ENCODE measurements at regions not wholly inside any gene's neighbourhood (a gene's known extent, or its start where the extent isn't known, plus 50 kb on each side); places are given as distances from the start of the nearest gene placed in this dataset.

- H3K4me1 ChIP-seq (ENCODE audit: control insufficient read depth, insufficient read depth, low read length): no peaks in the 10 kb centered on the region
- no peak overlapping the region for H3K27ac ChIP-seq (ENCODE audit: low read depth, low read length)
- no peaks in the 10 kb centered on the region for H3K36me3 ChIP-seq (ENCODE audit: control insufficient read depth, insufficient read depth, low read length)
- H3K4me3 ChIP-seq (ENCODE audit: low read depth, low read length): no peak overlapping the region
- WGBS (ENCODE audit: insufficient coverage): no CpG with 5 or more reads among the region's 1 CpG
- H3K9me3 ChIP-seq (ENCODE audit: control insufficient read depth, insufficient read depth, low read length): no peaks in the 10 kb centered on the region
- DNase-seq (ENCODE audit: low read depth in 4 of 6, low spot score in 6 of 6): no peak
- no peaks in the 10 kb centered on the region for H3K27me3 ChIP-seq (ENCODE audit: control insufficient read depth, insufficient read depth, low read length)
These were observed 1050.6 kb downstream of the GRM8 start for GRCh38 chr7:126202177-126202576.

- H3K27ac ChIP-seq (ENCODE audit: low read depth, low read length): no peak overlapping the region
- no peaks in the 10 kb centered on the region for H3K9me3 ChIP-seq (ENCODE audit: control insufficient read depth, insufficient read depth, low read length)
- no peaks in the 10 kb centered on the region for H3K4me1 ChIP-seq (ENCODE audit: control insufficient read depth, insufficient read depth, low read length)
- no peak for DNase-seq (ENCODE audit: low read depth in 4 of 6, low spot score in 6 of 6)
- no peaks in the 10 kb centered on the region for H3K36me3 ChIP-seq (ENCODE audit: control insufficient read depth, insufficient read depth, low read length)
- no peak overlapping the region for H3K4me3 ChIP-seq (ENCODE audit: low read depth, low read length)
- 63% methylated on average over 6 of the region's 7 CpGs for WGBS (ENCODE audit: insufficient coverage)
- H3K27me3 ChIP-seq (ENCODE audit: control insufficient read depth, insufficient read depth, low read length): no peaks in the 10 kb centered on the region
These were observed 1066.7 kb downstream of the GRM8 start for GRCh38 chr7:126185959-126186580.

GRCh38 chr7:126179916-126180315 is 1072.8 kb downstream of the GRM8 start:
- Histone ChIP-seq H3K4me1 (ENCODE audit: control insufficient read depth, insufficient read depth, low read length) (no peaks in the 10 kb centered on the region), H3K9me3 (ENCODE audit: control insufficient read depth, insufficient read depth, low read length) (peaks cover 3% of the 10 kb centered on the region), H3K27ac (ENCODE audit: low read depth, low read length) (no peak overlapping the region), H3K27me3 (ENCODE audit: control insufficient read depth, insufficient read depth, low read length) (no peaks in the 10 kb centered on the region), H3K36me3 (ENCODE audit: control insufficient read depth, insufficient read depth, low read length) (no peaks in the 10 kb centered on the region), H3K4me3 (ENCODE audit: low read depth, low read length) (no peak overlapping the region)
- DNase-seq (ENCODE audit: low read depth in 4 of 6, low spot score in 6 of 6): no peak

GRCh38 chr7:126178865-126179264 is 1073.9 kb downstream of the GRM8 start:
- Histone ChIP-seq H3K4me3 (ENCODE audit: low read depth, low read length) (no peak overlapping the region), H3K9me3 (ENCODE audit: control insufficient read depth, insufficient read depth, low read length) (peaks cover 3% of the 10 kb centered on the region), H3K27ac (ENCODE audit: low read depth, low read length) (no peak overlapping the region), H3K4me1 (ENCODE audit: control insufficient read depth, insufficient read depth, low read length) (no peaks in the 10 kb centered on the region), H3K36me3 (ENCODE audit: control insufficient read depth, insufficient read depth, low read length) (no peaks in the 10 kb centered on the region), H3K27me3 (ENCODE audit: control insufficient read depth, insufficient read depth, low read length) (no peaks in the 10 kb centered on the region)
- no peak for DNase-seq (ENCODE audit: low read depth in 4 of 6, low spot score in 6 of 6)

GRCh38 chr7:126177782-126178181 is 1075.0 kb downstream of the GRM8 start:
- no CpG with 5 or more reads among the region's 1 CpG for WGBS (ENCODE audit: insufficient coverage)
- no peaks in the 10 kb centered on the region for H3K4me1 ChIP-seq (ENCODE audit: control insufficient read depth, insufficient read depth, low read length)
- H3K36me3 ChIP-seq (ENCODE audit: control insufficient read depth, insufficient read depth, low read length): no peaks in the 10 kb centered on the region

GRCh38 chr7:126166645-126167044 is 1086.1 kb downstream of the GRM8 start:
- H3K36me3 ChIP-seq (ENCODE audit: control insufficient read depth, insufficient read depth, low read length): no peaks in the 10 kb centered on the region
- no peaks in the 10 kb centered on the region for H3K9me3 ChIP-seq (ENCODE audit: control insufficient read depth, insufficient read depth, low read length)
- no peaks in the 10 kb centered on the region for H3K4me1 ChIP-seq (ENCODE audit: control insufficient read depth, insufficient read depth, low read length)
- H3K27ac ChIP-seq (ENCODE audit: low read depth, low read length): no peak overlapping the region
- no peak overlapping the region for H3K4me3 ChIP-seq (ENCODE audit: low read depth, low read length)
- DNase-seq (ENCODE audit: low read depth in 4 of 6, low spot score in 6 of 6): no peak
- no CpG with 5 or more reads among the region's 2 CpGs for WGBS (ENCODE audit: insufficient coverage)
- no peaks in the 10 kb centered on the region for H3K27me3 ChIP-seq (ENCODE audit: control insufficient read depth, insufficient read depth, low read length)

More at GRCh38 chr7:126177782-126178181, 1075.0 kb downstream of the GRM8 start:
- Histone ChIP-seq H3K27ac (ENCODE audit: low read depth, low read length) (no peak overlapping the region), H3K4me3 (ENCODE audit: low read depth, low read length) (no peak overlapping the region), H3K9me3 (ENCODE audit: control insufficient read depth, insufficient read depth, low read length) (peaks cover 3% of the 10 kb centered on the region), H3K27me3 (ENCODE audit: control insufficient read depth, insufficient read depth, low read length) (no peaks in the 10 kb centered on the region)
- DNase-seq (ENCODE audit: low read depth in 4 of 6, low spot score in 6 of 6): no peak

- Histone ChIP-seq H3K27me3 (ENCODE audit: control insufficient read depth, insufficient read depth, low read length) (no peaks in the 10 kb centered on the region), H3K4me3 (ENCODE audit: low read depth, low read length) (no peak overlapping the region), H3K4me1 (ENCODE audit: control insufficient read depth, insufficient read depth, low read length) (no peaks in the 10 kb centered on the region), H3K36me3 (ENCODE audit: control insufficient read depth, insufficient read depth, low read length) (no peaks in the 10 kb centered on the region), H3K27ac (ENCODE audit: low read depth, low read length) (no peak overlapping the region), H3K9me3 (ENCODE audit: control insufficient read depth, insufficient read depth, low read length) (peaks cover 3% of the 10 kb centered on the region)
- no CpG with 5 or more reads among the region's 1 CpG for WGBS (ENCODE audit: insufficient coverage)
- no peak for DNase-seq (ENCODE audit: low read depth in 4 of 6, low spot score in 6 of 6)
These were observed 1089.1 kb downstream of the GRM8 start for GRCh38 chr7:126163647-126164046.

GRCh38 chr7:126157391-126157790 is 1095.3 kb downstream of the GRM8 start:
- peak in 2 of 6 donors; percentile 14 to 75 for DNase-seq (ENCODE audit: low read depth in 4 of 6, low spot score in 6 of 6)
- no peak overlapping the region for H3K27ac ChIP-seq (ENCODE audit: low read depth, low read length)
- no CpG with 5 or more reads among the region's 2 CpGs for WGBS (ENCODE audit: insufficient coverage)
- H3K4me3 ChIP-seq (ENCODE audit: low read depth, low read length): no peak overlapping the region
- no peaks in the 10 kb centered on the region for H3K27me3 ChIP-seq (ENCODE audit: control insufficient read depth, insufficient read depth, low read length)
- H3K4me1 ChIP-seq (ENCODE audit: control insufficient read depth, insufficient read depth, low read length): no peaks in the 10 kb centered on the region
- H3K9me3 ChIP-seq (ENCODE audit: control insufficient read depth, insufficient read depth, low read length): peaks cover 3% of the 10 kb centered on the region
- no peaks in the 10 kb centered on the region for H3K36me3 ChIP-seq (ENCODE audit: control insufficient read depth, insufficient read depth, low read length)

GRCh38 chr7:126150278-126150958 is 1102.3 kb downstream of the GRM8 start:
- 83% methylated on average over 1 of the region's 2 CpGs for WGBS (ENCODE audit: insufficient coverage)

GRCh38 chr7:126140858-126141466 is 1111.8 kb downstream of the GRM8 start:
- Histone ChIP-seq H3K4me3 (ENCODE audit: low read depth, low read length) (no peak overlapping the region), H3K9me3 (ENCODE audit: control insufficient read depth, insufficient read depth, low read length) (no peaks in the 10 kb centered on the region), H3K27ac (ENCODE audit: low read depth, low read length) (no peak overlapping the region), H3K36me3 (ENCODE audit: control insufficient read depth, insufficient read depth, low read length) (no peaks in the 10 kb centered on the region), H3K4me1 (ENCODE audit: control insufficient read depth, insufficient read depth, low read length) (no peaks in the 10 kb centered on the region), H3K27me3 (ENCODE audit: control insufficient read depth, insufficient read depth, low read length) (no peaks in the 10 kb centered on the region)
- peak in 1 of 6 donors; percentile 88 for DNase-seq (ENCODE audit: low read depth in 4 of 6, low spot score in 6 of 6)

More at GRCh38 chr7:126150278-126150958, 1102.3 kb downstream of the GRM8 start:
- Histone ChIP-seq H3K9me3 (ENCODE audit: control insufficient read depth, insufficient read depth, low read length) (no peaks in the 10 kb centered on the region), H3K4me3 (ENCODE audit: low read depth, low read length) (no peak overlapping the region), H3K27ac (ENCODE audit: low read depth, low read length) (no peak overlapping the region), H3K27me3 (ENCODE audit: control insufficient read depth, insufficient read depth, low read length) (no peaks in the 10 kb centered on the region), H3K4me1 (ENCODE audit: control insufficient read depth, insufficient read depth, low read length) (no peaks in the 10 kb centered on the region), H3K36me3 (ENCODE audit: control insufficient read depth, insufficient read depth, low read length) (no peaks in the 10 kb centered on the region)
- peak in 1 of 6 donors; percentile 26 for DNase-seq (ENCODE audit: low read depth in 4 of 6, low spot score in 6 of 6)
